GM12892 (cell line): ENCODE measurements at regions not wholly inside any gene's neighbourhood (a gene's known extent, or its start where the extent isn't known, plus 50 kb on each side); places are given as distances from the start of the nearest gene placed in this dataset.
"Not testable (repeated sequence)": the region's sequence is repeated elsewhere in the genome, so short reads cannot be mapped to it uniquely, and the experiment has no call there.

ENCODE experiments used
- DNase-seq: peaks from one replicate; pipeline ENCODE4 v3.0.0; 2011; ENCODE audit not compliant: insufficient read length
- FAIRE-seq: peaks from 2 replicates; lab custom pipeline; 2011; peaks lifted over from hg19 to GRCh38; lab: Jason Lieb, UNC
- POLR2A ChIP-seq: IDR thresholded peaks from 2 replicates; pipeline ENCODE4 v1.6.1; 2011; ENCODE audit warnings: low read depth, low read length, control low read depth
- POLR2AphosphoS5 ChIP-seq: IDR thresholded peaks from 2 replicates; pipeline ENCODE4 v1.6.1; 2011; ENCODE audit warnings: low read depth, low read length, control low read depth
- TAF1 ChIP-seq: IDR thresholded peaks from 2 replicates; pipeline ENCODE4 v1.6.1; 2011; ENCODE audit warnings: low read depth, mild to moderate bottlenecking, control low read depth, low read length, borderline replicate concordance

DNA sequence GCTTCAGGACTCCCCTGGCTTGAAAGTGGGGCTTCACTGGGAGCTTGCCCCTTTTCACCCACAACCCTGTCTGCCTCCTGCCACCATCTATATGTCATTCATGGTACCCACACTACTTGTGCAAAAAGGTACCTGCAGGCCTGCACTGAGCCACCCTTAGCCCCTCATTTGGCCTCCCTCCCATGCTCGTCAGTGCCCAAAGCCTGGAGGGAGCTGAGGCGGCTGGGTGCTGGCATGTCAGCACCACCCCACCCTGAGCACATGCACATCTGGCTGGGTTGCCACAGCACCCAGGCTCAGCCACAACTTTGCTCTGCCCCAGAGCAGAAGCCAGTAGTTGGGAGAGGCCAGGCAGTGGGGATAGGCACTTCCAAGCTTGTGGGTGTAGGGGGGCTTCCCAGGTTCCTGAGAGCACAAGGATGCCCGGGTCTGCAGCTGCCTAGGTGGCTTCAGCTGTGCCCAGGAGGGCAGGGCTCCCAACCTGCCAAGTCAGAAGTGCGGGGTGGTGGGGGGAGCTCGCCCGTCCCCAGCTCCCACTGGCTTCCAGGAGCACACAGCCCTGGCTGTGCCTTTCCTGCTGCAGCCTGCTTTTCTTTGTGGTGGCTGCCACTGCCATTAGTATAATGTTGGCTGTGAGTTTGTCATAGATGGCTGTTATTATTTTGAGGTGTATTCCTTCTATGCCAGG is 1054.6 kb upstream of the EPHA6 start:
- no peak for TF ChIP-seq POLR2A
- TF ChIP-seq POLR2AphosphoS5: no peak
- no peak for TF ChIP-seq TAF1
- DNase-seq: no peak
- no peak for FAIRE-seq

DNA sequence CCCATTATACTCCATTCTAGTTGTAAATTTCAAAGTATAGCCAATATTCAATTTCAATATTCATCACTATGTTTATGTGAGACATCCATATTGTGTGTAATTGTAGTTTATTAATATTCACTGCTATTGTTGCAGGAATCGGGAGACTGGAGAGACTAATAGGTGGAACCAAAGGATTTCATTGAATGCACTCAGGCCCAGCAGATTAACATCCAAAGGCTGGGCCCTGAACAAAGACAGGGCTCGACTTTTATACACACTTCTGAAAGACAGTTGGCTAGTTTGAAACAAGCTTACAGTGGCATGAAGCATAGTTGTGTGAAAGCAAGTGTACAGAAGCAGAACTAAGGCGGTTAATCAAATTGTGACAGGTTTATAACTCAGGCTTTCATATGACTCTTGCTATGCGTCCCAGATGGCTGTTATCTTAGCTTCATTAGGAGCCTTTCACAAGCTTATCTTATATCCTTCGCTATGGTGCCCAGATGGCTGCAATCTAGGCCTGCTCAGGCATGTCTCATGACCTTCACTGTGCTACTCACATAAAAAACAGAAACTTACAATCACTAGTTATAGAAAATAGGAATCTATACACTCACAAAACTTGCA is 1038.8 kb upstream of the EPHA6 start:
- DNase-seq (no peak), FAIRE-seq (no peak)
- TF ChIP-seq POLR2A: no peak

DNA sequence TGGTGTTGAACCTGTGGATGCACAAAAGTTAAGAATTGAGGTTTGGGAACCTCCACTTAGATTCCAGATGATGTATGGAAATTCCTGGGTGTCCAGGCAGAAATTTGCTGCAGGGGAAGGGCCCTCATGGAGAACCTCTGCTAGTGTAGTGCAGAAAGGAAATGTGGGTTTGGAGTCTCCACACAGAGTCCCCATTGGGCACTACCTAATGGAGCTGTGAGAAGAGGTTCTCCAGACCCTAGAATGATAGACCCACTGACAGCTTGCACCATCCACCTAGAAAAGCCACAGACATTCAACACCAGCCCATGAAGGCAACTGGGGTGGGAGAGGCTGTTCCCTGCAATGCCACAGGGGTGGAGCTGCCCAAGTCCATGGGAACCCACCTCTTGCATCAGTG is 1032.8 kb upstream of the EPHA6 start:
- no peak for FAIRE-seq
- TF ChIP-seq POLR2AphosphoS5 (no peak), POLR2A (no peak), TAF1 (no peak)
- DNase-seq: no peak

- FAIRE-seq (no peak), DNase-seq (no peak)
- TF ChIP-seq TAF1 (no peak), POLR2A (no peak), POLR2AphosphoS5 (no peak)
These were observed 1025.3 kb upstream of the EPHA6 start for GRCh38 chr3:95789111-95789510.

DNA sequence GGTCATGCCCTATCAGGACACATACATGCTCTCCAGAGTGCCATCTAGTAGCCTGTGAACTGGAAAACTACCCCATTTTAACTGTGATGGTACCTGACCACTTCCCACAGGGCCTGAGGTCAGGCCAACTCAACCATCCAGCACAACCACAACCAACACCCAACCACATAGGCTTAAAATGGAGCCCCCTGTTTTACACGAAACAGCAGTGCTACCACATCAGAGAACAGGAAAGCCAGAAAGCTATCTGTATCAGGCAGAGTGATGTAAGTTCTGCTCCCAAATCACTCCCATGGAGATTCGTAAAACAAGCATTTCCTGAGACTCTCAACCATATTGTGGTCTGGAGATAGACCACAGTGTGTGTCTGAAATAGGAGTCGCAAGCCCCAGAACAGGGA is 1017.3 kb upstream of the EPHA6 start:
- DNase-seq: no peak
- no peak for FAIRE-seq
- TF ChIP-seq POLR2A: no peak
- TF ChIP-seq POLR2AphosphoS5: no peak
- no peak for TF ChIP-seq TAF1

GRCh38 chr3:95798628-95799027 is 1015.8 kb upstream of the EPHA6 start:
- DNase-seq: no peak
- no peak for FAIRE-seq
- no peak for TF ChIP-seq POLR2AphosphoS5
- no peak for TF ChIP-seq POLR2A
- TF ChIP-seq TAF1: no peak

DNA sequence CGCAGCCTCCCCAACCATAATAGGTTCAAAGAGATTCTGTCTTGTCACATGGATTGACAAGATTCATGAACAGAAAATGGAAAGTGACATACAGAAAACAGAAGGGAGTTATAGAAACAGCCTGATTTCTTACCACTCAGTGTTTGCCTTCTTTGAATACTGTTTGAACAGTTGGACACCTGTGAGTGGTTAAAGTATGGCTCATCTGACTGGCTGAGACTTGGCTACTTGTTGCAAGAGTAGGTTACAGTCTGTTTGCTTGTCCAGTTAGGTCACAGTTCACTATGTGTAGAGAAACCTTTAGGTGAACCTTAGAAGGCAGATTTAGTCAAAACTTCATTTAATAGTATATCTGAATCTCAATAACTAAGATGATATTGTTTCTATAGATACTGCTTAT is 1003.9 kb upstream of the EPHA6 start:
- FAIRE-seq (no peak), DNase-seq (no peak)
- no peak for TF ChIP-seq TAF1
- no peak for TF ChIP-seq POLR2AphosphoS5
- no peak for TF ChIP-seq POLR2A

- TF ChIP-seq POLR2A (no peak), TAF1 (no peak), POLR2AphosphoS5 (no peak)
- FAIRE-seq: no peak
These were observed 1001.1 kb upstream of the EPHA6 start for GRCh38 chr3:95813244-95813643.

GRCh38 chr3:95815828-95816227 is 998.6 kb upstream of the EPHA6 start:
- TF ChIP-seq TAF1 (no peak), POLR2AphosphoS5 (no peak)
- DNase-seq: no peak
- no peak for FAIRE-seq

More at GRCh38 chr3:95813244-95813643, 1001.1 kb upstream of the EPHA6 start:
- no peak for DNase-seq

- DNase-seq (no peak), FAIRE-seq (no peak)
These were observed 988.0 kb upstream of the EPHA6 start for GRCh38 chr3:95826419-95826818.

GRCh38 chr3:95832146-95832545 is 982.2 kb upstream of the EPHA6 start:
- no peak for DNase-seq
- TF ChIP-seq POLR2AphosphoS5 (no peak), TAF1 (no peak), POLR2A (no peak)

More at GRCh38 chr3:95826419-95826818, 988.0 kb upstream of the EPHA6 start:
- TF ChIP-seq TAF1: no peak
- TF ChIP-seq POLR2AphosphoS5: no peak
- TF ChIP-seq POLR2A: no peak

GRCh38 chr3:95860628-95861027 is 953.8 kb upstream of the EPHA6 start:
- not testable (repeated sequence) for DNase-seq, FAIRE-seq

More at GRCh38 chr3:95832146-95832545, 982.2 kb upstream of the EPHA6 start:
- FAIRE-seq: no peak
